ENCODE measurements at regions not wholly inside any gene's neighbourhood (a gene's known extent, or its start where the extent isn't known, plus 50 kb on each side); places are given as distances from the start of the nearest gene placed in this dataset.

DNA sequence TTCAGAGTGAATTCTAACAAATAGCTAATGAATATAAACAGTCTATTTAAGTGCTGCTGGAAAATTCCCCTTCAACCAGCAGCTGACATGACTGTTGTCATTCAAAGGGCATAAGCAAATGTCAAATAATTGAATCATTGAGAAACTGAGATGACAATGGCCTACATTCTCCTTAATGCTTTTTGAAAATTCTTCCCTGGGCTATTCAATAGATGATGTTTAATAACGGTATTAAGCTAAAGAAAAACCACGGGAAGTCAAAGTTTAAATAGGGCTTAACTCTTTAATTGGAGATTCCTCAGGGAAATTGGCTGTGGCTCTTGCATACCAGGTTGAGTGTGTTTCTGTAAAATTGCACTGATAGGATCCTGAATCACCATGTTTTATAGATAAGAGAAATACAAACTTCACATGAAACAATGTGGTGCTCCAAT, 77.0 kb downstream of the ARL4A start:
- TF ChIP-seq, protein P1, sequence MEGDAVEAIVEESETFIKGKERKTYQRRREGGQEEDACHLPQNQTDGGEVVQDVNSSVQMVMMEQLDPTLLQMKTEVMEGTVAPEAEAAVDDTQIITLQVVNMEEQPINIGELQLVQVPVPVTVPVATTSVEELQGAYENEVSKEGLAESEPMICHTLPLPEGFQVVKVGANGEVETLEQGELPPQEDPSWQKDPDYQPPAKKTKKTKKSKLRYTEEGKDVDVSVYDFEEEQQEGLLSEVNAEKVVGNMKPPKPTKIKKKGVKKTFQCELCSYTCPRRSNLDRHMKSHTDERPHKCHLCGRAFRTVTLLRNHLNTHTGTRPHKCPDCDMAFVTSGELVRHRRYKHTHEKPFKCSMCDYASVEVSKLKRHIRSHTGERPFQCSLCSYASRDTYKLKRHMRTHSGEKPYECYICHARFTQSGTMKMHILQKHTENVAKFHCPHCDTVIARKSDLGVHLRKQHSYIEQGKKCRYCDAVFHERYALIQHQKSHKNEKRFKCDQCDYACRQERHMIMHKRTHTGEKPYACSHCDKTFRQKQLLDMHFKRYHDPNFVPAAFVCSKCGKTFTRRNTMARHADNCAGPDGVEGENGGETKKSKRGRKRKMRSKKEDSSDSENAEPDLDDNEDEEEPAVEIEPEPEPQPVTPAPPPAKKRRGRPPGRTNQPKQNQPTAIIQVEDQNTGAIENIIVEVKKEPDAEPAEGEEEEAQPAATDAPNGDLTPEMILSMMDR (IDR thresholded peaks at IDR 0.05; ENCODE audit: insufficient read depth, low read length, poor library complexity, severe bottlenecking), result no peak
- TF ChIP-seq EZH2phosphoT487 (conservative IDR thresholded peaks at IDR 0.05; ENCODE audit: low read length), result no peak

All from SU-DHL-6 (cell line).